Lower lobe of right lung (tissue), 2 donors: ENCODE measurements at regions not wholly inside any gene's neighbourhood (a gene's known extent, or its start where the extent isn't known, plus 50 kb on each side); places are given as distances from the start of the nearest gene placed in this dataset.

Experiments used
- ATAC-seq, 2 donors: fragments of 200-7000 bp; cut with Tn5 transposase; one replicate each; pipeline ENCODE4 v1.9.1; 2020 to 2022; ENCODE audit warnings: mild to moderate bottlenecking in 2 of 2, moderate library complexity in 2 of 2
- DNase-seq: peaks from one replicate; pipeline ENCODE4 v3.0.0-alpha.2; 2020
- H3K27ac ChIP-seq: fragments of 200-600 bp; one replicate; pipeline ENCODE4 v1.8.0; 2022
- H3K27me3 ChIP-seq: fragments of 200-600 bp; one replicate; pipeline ENCODE4 v1.8.0; 2022; ENCODE audit warnings: low read depth
- H3K36me3 ChIP-seq: fragments of 200-600 bp; one replicate; pipeline ENCODE4 v1.8.0; 2022; ENCODE audit warnings: mild to moderate bottlenecking
- H3K4me1 ChIP-seq: fragments of 200-600 bp; one replicate; pipeline ENCODE4 v1.8.0; 2022
- H3K4me3 ChIP-seq: fragments of 200-600 bp; one replicate; pipeline ENCODE4 v1.8.0; 2022; ENCODE audit warnings: mild to moderate bottlenecking
- H3K9me3 ChIP-seq: fragments of 200-600 bp; one replicate; pipeline ENCODE4 v1.8.0; 2022
- intact Hi-C: fragments of 100-400 bp; cut with DNase I; formaldehyde crosslinking; loops from one replicate; pipeline ENCODE4 v1.11.0; 2022
- TF ChIP-seq, protein P1 (sequence below): fragments of 200-600 bp; IDR thresholded peaks from one replicate; pipeline ENCODE4 v1.8.0; 2022; ENCODE audit warnings: antibody characterized with exemption, mild to moderate bottlenecking
- donor health status: DM: no; HTN: yes; CAD: no; lungs with severe emphysema.

GRCh38 chr11:29783506-29783905 is 233.3 kb downstream of the KCNA4 start:
- Histone ChIP-seq H3K27ac (no peak overlapping the region), H3K4me3 (no peak overlapping the region), H3K4me1 (no peaks in the 10 kb centered on the region), H3K27me3 (no peaks in the 10 kb centered on the region), H3K9me3 (no peaks in the 10 kb centered on the region), H3K36me3 (no peaks in the 10 kb centered on the region)
- TF ChIP-seq, protein P1, sequence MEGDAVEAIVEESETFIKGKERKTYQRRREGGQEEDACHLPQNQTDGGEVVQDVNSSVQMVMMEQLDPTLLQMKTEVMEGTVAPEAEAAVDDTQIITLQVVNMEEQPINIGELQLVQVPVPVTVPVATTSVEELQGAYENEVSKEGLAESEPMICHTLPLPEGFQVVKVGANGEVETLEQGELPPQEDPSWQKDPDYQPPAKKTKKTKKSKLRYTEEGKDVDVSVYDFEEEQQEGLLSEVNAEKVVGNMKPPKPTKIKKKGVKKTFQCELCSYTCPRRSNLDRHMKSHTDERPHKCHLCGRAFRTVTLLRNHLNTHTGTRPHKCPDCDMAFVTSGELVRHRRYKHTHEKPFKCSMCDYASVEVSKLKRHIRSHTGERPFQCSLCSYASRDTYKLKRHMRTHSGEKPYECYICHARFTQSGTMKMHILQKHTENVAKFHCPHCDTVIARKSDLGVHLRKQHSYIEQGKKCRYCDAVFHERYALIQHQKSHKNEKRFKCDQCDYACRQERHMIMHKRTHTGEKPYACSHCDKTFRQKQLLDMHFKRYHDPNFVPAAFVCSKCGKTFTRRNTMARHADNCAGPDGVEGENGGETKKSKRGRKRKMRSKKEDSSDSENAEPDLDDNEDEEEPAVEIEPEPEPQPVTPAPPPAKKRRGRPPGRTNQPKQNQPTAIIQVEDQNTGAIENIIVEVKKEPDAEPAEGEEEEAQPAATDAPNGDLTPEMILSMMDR: no peak
- ATAC-seq: no peak
- intact Hi-C loops: no loop called here
- no peak for DNase-seq

DNA sequence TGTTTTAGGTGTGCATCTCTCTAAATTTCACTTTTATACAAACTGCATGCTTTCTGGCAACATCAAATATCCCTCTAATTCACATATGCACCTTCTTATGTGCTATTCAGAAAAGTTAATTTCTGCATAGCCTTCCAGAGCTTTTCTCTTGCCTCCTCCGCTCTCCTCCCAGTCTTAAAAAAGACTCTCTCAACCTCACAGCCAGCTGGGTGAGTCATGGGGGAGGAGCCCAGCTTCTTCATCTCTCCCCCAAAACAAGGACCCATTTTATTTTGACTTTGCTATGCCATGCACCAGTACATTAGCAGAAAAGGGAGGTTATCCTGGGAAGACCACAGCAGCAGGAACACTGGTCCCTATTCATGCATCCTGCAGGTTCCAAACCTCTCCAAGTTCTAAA is 234.4 kb downstream of the KCNA4 start:
- ATAC-seq: no peak
- Histone ChIP-seq H3K36me3 (no peaks in the 10 kb centered on the region), H3K9me3 (no peaks in the 10 kb centered on the region), H3K27me3 (no peaks in the 10 kb centered on the region), H3K4me1 (no peaks in the 10 kb centered on the region), H3K27ac (no peak overlapping the region), H3K4me3 (no peak overlapping the region)
- intact Hi-C loops: no loop called here
- no peak for DNase-seq
- TF ChIP-seq, protein P1: no peak

GRCh38 chr11:29781268-29781667 is 235.6 kb downstream of the KCNA4 start:
- H3K36me3 ChIP-seq: no peaks in the 10 kb centered on the region
- H3K27me3 ChIP-seq: no peaks in the 10 kb centered on the region
- DNase-seq: no peak
- no peak for ATAC-seq
- H3K9me3 ChIP-seq: no peaks in the 10 kb centered on the region
- no peaks in the 10 kb centered on the region for H3K4me1 ChIP-seq
- H3K4me3 ChIP-seq: no peak overlapping the region
- intact Hi-C loops: no loop called here
- TF ChIP-seq, protein P1: no peak
- no peak overlapping the region for H3K27ac ChIP-seq

DNA sequence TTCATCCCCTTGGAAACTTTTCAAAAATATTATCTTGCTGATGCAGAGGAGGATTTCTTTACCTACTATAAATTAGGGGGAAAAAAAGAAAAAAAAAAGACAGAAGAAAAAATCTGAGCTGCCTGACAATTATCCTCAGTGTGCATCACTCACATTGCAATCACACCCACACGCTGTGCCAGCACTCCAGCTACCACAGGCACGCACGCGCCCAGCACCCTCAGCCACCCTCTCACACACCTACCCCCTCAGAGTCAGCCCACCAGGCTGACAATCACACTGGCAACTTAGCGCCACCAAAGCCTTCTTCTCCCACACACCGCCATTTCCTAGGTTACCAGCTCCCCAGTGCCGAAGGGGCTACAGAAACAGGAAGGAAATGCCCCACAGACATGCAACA is 236.1 kb downstream of the KCNA4 start:
- TF ChIP-seq, protein P1: no peak
- Histone ChIP-seq H3K27ac (no peak overlapping the region), H3K4me1 (no peaks in the 10 kb centered on the region), H3K36me3 (no peaks in the 10 kb centered on the region), H3K27me3 (no peaks in the 10 kb centered on the region), H3K4me3 (no peak overlapping the region), H3K9me3 (no peaks in the 10 kb centered on the region)
- intact Hi-C loops: no loop called here
- ATAC-seq (peak in 1 of 2 donors; percentile 24), DNase-seq (no peak)

GRCh38 chr11:29773656-29774264 is 243.1 kb downstream of the KCNA4 start:
- TF ChIP-seq, protein P1: no peak
- DNase-seq: no peak
- Histone ChIP-seq H3K36me3 (no peaks in the 10 kb centered on the region), H3K27me3 (no peaks in the 10 kb centered on the region), H3K27ac (no peak overlapping the region), H3K9me3 (no peaks in the 10 kb centered on the region), H3K4me3 (no peak overlapping the region), H3K4me1 (no peaks in the 10 kb centered on the region)
- intact Hi-C loops: no loop called here
- peak; percentile 28 to 45 for ATAC-seq

GRCh38 chr11:29756871-29757270 is 260.0 kb downstream of the KCNA4 start:
- no peak for ATAC-seq
- Histone ChIP-seq H3K27ac (no peak overlapping the region), H3K27me3 (no peaks in the 10 kb centered on the region), H3K9me3 (no peaks in the 10 kb centered on the region), H3K36me3 (no peaks in the 10 kb centered on the region), H3K4me1 (no peaks in the 10 kb centered on the region), H3K4me3 (no peak overlapping the region)
- DNase-seq: no peak
- TF ChIP-seq, protein P1: no peak
- intact Hi-C loops: no loop called here
